ENCODE measurements at regions not wholly inside any gene's neighbourhood (a gene's known extent, or its start where the extent isn't known, plus 50 kb on each side); places are given as distances from the start of the nearest gene placed in this dataset.

DNA sequence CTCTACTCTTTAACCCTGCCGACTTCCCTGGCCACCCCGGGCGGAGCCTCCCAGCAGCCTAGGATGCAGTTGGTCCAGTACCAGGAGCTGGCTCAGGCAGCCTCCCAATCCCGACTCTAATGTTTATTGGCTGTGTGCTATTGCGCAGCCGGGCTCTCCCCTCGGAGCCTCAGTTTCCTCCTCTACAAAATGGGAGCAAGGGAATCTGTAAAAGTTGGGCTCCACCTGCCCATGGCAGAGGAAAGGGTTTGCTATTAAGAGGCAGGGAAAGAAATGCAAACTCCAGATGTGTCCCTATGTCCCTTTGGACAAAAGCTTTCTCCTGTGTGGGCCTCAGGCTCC is 140.8 kb upstream of the PJA1 start (continued):
- TF ChIP-seq, protein P1, sequence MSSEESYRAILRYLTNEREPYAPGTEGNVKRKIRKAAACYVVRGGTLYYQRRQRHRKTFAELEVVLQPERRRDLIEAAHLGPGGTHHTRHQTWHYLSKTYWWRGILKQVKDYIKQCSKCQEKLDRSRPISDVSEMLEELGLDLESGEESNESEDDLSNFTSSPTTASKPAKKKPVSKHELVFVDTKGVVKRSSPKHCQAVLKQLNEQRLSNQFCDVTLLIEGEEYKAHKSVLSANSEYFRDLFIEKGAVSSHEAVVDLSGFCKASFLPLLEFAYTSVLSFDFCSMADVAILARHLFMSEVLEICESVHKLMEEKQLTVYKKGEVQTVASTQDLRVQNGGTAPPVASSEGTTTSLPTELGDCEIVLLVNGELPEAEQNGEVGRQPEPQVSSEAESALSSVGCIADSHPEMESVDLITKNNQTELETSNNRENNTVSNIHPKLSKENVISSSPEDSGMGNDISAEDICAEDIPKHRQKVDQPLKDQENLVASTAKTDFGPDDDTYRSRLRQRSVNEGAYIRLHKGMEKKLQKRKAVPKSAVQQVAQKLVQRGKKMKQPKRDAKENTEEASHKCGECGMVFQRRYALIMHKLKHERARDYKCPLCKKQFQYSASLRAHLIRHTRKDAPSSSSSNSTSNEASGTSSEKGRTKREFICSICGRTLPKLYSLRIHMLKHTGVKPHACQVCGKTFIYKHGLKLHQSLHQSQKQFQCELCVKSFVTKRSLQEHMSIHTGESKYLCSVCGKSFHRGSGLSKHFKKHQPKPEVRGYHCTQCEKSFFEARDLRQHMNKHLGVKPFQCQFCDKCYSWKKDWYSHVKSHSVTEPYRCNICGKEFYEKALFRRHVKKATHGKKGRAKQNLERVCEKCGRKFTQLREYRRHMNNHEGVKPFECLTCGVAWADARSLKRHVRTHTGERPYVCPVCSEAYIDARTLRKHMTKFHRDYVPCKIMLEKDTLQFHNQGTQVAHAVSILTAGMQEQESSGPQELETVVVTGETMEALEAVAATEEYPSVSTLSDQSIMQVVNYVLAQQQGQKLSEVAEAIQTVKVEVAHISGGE (CRISPR knock-in tag; IDR thresholded peaks at IDR 0.05): no peak

DNA sequence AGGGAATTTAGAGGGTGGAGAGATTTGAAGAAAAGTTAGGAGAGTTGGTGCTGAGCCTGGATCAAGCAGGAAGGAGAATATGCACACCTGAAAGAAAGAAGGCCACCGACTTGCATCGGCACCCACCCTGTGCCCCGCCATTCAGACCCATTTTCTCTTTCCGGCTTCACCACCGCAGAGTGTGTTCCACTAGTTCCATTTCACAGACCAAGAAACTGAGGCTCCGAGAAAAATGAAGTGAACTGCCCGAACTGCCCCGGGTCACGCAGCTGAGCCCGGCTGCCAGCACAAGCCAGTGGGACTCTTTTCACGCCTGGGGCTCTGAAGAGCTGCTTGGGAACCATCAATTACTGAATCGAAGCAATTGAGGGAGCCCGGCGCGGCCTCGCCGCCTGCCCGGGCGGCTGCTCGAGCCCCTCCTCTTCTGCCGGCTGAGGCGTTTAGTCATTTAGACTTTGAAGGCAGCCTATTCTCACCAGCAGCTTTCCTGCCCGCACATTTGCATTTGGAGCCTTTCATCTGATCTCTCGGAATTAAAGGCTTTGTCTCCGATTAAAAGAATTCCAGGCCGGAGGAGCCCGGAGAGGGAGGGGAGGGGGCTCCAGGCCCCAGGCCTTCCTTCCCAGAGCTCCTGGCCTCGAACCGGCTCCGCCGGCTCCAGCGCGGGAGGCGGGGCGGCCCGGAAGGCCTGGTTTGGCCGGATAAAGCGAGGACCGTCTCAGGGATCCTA is 140.2 kb upstream of the PJA1 start:
- Histone ChIP-seq H3K27ac (ENCODE audit: control insufficient read depth, insufficient read depth) (no peak overlapping the region), H3K36me3 (ENCODE audit: control insufficient read depth in 2 of 2, insufficient read depth in 2 of 2, low read length in 1 of 2) (no peaks in the 10 kb centered on the region), H3K9me3 (replicated peaks; ENCODE audit: control insufficient read depth, insufficient read depth, low read length) (no peaks in the 10 kb centered on the region), H3K27me3 (replicated peaks in 1 of 2; ENCODE audit: control insufficient read depth in 2 of 2, insufficient read depth in 2 of 2, low read length in 1 of 2) (no peaks in the 10 kb centered on the region; a peak in 1 of 4 replicates), H3K4me1 (ENCODE audit: control insufficient read depth, insufficient read depth, low read length) (no peaks in the 10 kb centered on the region), H3K9ac (ENCODE audit: control insufficient read depth, insufficient read depth, low read length) (no peak overlapping the region), H3K79me2 (ENCODE audit: control insufficient read depth, insufficient read depth, low read length) (no peaks in the 10 kb centered on the region), H3K4me3 (no peak overlapping the region), H2AFZ (ENCODE audit: control insufficient read depth, low read depth, low read length) (no peak overlapping the region), H4K20me1 (ENCODE audit: control insufficient read depth, insufficient read depth) (no peaks in the 10 kb centered on the region), H3K4me2 (ENCODE audit: control insufficient read depth, insufficient read depth) (no peak overlapping the region)
- ChIA-PET CTCF (no interaction called here), POLR2A (no interaction called here), SMC1A (ENCODE audit: uncharacterized antibody, unreplicated experiment) (no interaction called here), RAD21 (ENCODE audit: unreplicated experiment) (no interaction called here)
- intact Hi-C loops (cut with micrococcal nuclease; ENCODE audit: unreplicated experiment) (no loop called here), in situ Hi-C loops (cut with MboI) (no loop called here)
- ATAC-seq (no peak), DNase-seq (ENCODE audit: low read depth, low spot score) (no peak), FAIRE-seq (no peak)
- WGBS (ENCODE audit: insufficient coverage, insufficient replicate concordance, low lambda C conversion rate, missing lambda C conversion rate): 47% methylated on average over 34 of the region's 39 CpGs
- TF ChIP-seq NFXL1 (IDR thresholded peaks at IDR 0.05; ENCODE audit: borderline replicate concordance) (no peak), TCF12 (IDR thresholded peaks at IDR 0.05; ENCODE audit: low read depth, low read length) (no peak), POLR2AphosphoS5 (IDR thresholded peaks at IDR 0.05; ENCODE audit: low read length) (no peak)
- BruUV-seq (replicated peaks): no TSS peak
